Stomach (tissue), 4 donors: ENCODE measurements at regions not wholly inside any gene's neighbourhood (a gene's known extent, or its start where the extent isn't known, plus 50 kb on each side); places are given as distances from the start of the nearest gene placed in this dataset.

ENCODE experiments used
- POLR2A ChIP-seq, 4 donors: fragments of 450-650 bp; IDR thresholded peaks; one replicate each; pipeline ENCODE4 v1.6.1; 2016; ENCODE audit warnings: antibody characterized with exemption in 4 of 4, control low read depth in 2 of 4, mild to moderate bottlenecking in 1 of 4, moderate library complexity in 1 of 4
- TF ChIP-seq, protein P1 (sequence below), 7 experiments: fragments of 450-650 bp in 4 of 7; fragments of 200-600 bp in 3 of 7; sonication (generic) in 3 of 7; IDR thresholded peaks; one replicate each; pipeline ENCODE4 v1.5.1; 2016 to 2019; ENCODE audit warnings: antibody characterized with exemption in 7 of 7, control low read depth in 2 of 7, mild to moderate bottlenecking in 1 of 7

- TF ChIP-seq, protein P1, sequence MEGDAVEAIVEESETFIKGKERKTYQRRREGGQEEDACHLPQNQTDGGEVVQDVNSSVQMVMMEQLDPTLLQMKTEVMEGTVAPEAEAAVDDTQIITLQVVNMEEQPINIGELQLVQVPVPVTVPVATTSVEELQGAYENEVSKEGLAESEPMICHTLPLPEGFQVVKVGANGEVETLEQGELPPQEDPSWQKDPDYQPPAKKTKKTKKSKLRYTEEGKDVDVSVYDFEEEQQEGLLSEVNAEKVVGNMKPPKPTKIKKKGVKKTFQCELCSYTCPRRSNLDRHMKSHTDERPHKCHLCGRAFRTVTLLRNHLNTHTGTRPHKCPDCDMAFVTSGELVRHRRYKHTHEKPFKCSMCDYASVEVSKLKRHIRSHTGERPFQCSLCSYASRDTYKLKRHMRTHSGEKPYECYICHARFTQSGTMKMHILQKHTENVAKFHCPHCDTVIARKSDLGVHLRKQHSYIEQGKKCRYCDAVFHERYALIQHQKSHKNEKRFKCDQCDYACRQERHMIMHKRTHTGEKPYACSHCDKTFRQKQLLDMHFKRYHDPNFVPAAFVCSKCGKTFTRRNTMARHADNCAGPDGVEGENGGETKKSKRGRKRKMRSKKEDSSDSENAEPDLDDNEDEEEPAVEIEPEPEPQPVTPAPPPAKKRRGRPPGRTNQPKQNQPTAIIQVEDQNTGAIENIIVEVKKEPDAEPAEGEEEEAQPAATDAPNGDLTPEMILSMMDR (IDR thresholded peaks at IDR 0.05) = no peak
- TF ChIP-seq POLR2A (IDR thresholded peaks at IDR 0.05) = no peak
Measured at GRCh38 chr15:53462651-53463050, 296.8 kb downstream of the WDR72 start.
